ENCODE measurements at regions not wholly inside any gene's neighbourhood (a gene's known extent, or its start where the extent isn't known, plus 50 kb on each side); places are given as distances from the start of the nearest gene placed in this dataset.
"Not testable (repeated sequence)": the region's sequence is repeated elsewhere in the genome, so short reads cannot be mapped to it uniquely, and the experiment has no call there.

DNA sequence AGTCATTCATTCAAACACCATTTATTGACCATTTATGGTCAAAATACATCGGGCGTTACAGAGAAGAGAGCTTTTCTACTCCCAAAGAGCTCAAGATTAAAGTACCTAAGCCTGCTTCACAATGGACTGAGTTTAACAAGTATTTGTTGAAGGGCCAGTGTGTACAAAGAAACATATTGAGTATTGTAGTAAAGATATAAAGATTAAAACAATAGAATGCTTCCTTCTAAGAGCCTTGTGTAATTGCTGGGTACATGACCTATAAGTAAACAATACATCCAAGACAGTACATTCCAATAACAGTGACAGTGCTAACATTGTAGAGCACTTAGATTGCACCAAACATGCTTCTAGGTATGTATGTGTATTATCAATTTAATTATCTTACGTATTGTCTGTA is 695.5 kb downstream of the PCDH7 start:
- FAIRE-seq = no peak

DNA sequence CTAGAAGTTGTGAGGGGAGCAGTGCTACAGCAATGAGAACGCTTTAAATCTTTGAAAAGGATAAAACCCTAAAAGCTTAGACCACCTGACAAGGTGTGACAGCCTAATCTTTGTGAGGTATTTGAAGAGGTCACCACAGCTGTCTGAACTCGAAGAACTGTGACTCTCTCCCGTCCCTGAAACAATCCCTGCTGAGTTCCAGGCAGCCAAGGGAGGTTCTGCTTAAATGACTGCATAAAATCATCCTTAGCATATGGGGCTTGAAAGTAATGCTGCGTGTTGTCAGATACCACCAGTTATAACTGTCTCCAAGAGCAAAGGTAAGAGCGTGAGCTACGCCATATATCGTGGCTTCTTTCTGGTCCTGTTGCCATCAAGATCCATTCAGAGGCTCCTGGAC is 696.3 kb downstream of the PCDH7 start:
- DNase-seq (ENCODE audit: insufficient read length, low spot score) = no peak
- no peak for FAIRE-seq

More for the DNA sequence above, 695.5 kb downstream of the PCDH7 start:
- DNase-seq (ENCODE audit: insufficient read length, low spot score) = no peak

DNA sequence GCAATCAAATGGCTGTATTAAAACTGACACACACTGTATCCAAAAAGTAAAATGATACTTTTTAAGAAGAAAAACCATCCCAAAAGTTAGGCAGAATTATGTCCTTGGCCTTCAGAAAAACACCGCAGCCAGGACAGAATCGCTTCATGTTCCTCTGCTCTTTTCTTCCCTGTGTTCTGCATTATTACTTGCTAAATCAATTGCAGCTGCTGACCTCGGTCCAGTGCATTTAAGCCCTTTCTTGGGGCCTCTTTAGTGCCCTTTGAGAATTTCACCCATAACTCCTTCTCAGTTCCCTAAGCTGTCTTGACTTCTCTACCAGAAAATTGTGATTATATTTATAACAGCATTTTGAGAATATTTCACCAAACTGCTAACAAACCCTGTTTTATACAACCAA is 696.9 kb downstream of the PCDH7 start:
- FAIRE-seq = no peak

DNA sequence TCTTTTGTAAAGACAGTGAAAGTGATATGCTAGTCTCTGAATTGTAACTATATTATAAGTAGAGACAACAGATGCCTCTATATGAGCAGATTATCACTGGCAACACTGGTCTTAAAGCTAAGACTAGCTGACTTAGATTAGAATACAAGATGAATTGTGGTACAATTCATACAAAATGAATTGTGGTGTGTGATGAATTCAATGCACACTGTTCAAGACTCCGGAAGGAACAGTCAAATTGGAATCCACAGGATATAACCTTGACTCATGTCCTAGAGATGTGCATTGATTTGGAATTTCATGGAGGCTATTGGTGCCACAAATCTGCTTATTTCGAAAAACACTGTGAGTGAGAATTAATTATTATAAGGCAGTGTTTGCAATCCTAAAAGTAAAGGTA is 701.8 kb downstream of the PCDH7 start:
- FAIRE-seq = no peak
- no peak for DNase-seq (ENCODE audit: insufficient read length, low spot score)

More for the DNA sequence above, 696.9 kb downstream of the PCDH7 start:
- DNase-seq (ENCODE audit: insufficient read length, low spot score) = no peak

GRCh38 chr4:31427691-31428090 is 707.5 kb downstream of the PCDH7 start:
- FAIRE-seq = no peak
- no peak for DNase-seq (ENCODE audit: insufficient read length, low spot score)

DNA sequence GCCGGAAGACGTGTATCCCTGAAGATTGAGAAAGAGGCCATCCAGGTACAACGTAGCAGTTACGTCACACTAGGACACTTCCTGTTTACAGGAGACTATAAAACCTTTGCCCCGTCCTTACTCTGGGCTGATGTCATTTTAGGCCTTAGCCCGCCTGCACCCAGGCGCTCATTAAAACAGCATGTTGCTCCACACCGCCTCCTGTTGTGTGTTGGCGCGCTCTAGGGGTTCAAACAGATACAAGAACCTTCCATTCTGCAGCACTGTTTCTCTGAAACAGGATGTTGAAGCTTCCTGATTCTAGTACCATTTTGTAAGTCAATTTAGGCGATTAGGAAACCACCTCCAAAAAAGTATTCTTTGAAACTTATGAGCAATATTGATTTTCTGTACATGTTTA is 722.1 kb downstream of the PCDH7 start:
- no peak for DNase-seq (ENCODE audit: insufficient read length, low spot score)
- FAIRE-seq = no peak

DNA sequence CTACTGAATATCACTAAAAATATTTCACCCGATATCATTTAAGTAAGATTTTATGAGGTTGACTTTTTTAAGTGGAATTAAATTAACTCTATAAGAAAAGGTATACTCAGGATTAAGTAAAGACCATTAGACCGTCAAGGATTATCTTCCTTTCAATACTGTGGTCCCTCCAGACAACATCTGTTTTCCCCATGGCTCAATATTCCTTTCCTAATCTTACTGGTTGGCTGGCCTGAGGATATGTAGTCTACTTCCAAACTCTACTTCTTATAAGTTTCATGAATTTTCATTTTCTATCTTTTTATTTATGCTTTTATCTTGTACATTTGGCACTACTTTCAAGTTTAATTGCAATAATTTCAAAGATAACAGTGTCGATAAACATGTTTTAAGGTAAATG is 725.4 kb downstream of the PCDH7 start:
- no peak for DNase-seq (ENCODE audit: insufficient read length, low spot score)
- FAIRE-seq = no peak

- no peak for DNase-seq (ENCODE audit: insufficient read length, low spot score)
- FAIRE-seq = no peak
Measured at GRCh38 chr4:31455612-31456011, 735.4 kb downstream of the PCDH7 start.

DNA sequence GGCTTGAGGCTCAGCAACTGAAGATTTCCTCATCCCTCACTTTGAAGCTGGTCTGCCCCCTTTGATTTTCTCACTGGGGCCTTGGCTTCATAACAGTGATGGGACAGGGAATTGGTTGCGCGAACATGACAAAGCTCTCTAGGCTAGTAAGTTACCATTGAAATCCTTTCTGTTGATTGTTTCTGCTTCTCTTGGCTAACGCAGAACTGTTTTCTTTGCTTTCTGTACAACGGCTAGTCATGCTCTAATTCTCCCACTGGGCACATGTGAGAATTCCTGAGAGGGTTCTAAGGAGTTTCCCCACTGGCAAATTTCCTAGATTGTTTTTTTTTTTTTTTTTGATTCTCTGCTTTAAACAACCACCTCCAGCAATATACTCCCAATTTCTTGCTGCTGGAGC is 738.6 kb downstream of the PCDH7 start:
- no peak for FAIRE-seq
- no peak for DNase-seq (ENCODE audit: insufficient read length, low spot score)

- DNase-seq (ENCODE audit: insufficient read length, low spot score) (no peak), FAIRE-seq (no peak)
Measured at GRCh38 chr4:31461421-31461820, 741.3 kb downstream of the PCDH7 start.

GRCh38 chr4:31467781-31468180 is 747.6 kb downstream of the PCDH7 start:
- DNase-seq (ENCODE audit: insufficient read length, low spot score) (no peak), FAIRE-seq (no peak)

- DNase-seq (ENCODE audit: insufficient read length, low spot score) = no peak
Measured at GRCh38 chr4:31474221-31474620, 754.1 kb downstream of the PCDH7 start.

GRCh38 chr4:31482691-31483090 is 762.5 kb downstream of the PCDH7 start:
- DNase-seq (ENCODE audit: insufficient read length, low spot score) (no peak), FAIRE-seq (no peak)

More at GRCh38 chr4:31474221-31474620, 754.1 kb downstream of the PCDH7 start:
- FAIRE-seq = no peak

- not testable (repeated sequence) for FAIRE-seq; DNase-seq (ENCODE audit: insufficient read length, low spot score)
Measured at GRCh38 chr4:31499216-31499615, 779.0 kb downstream of the PCDH7 start.

GRCh38 chr4:31516520-31516919 is 796.4 kb downstream of the PCDH7 start:
- FAIRE-seq (no peak), DNase-seq (ENCODE audit: insufficient read length, low spot score) (no peak)

- DNase-seq (ENCODE audit: insufficient read length, low spot score) (no peak), FAIRE-seq (no peak)
Measured at GRCh38 chr4:31518796-31519250, 798.7 kb downstream of the PCDH7 start.

GRCh38 chr4:31530555-31530954 is 810.4 kb downstream of the PCDH7 start:
- DNase-seq (ENCODE audit: insufficient read length, low spot score) (no peak), FAIRE-seq (no peak)

DNA sequence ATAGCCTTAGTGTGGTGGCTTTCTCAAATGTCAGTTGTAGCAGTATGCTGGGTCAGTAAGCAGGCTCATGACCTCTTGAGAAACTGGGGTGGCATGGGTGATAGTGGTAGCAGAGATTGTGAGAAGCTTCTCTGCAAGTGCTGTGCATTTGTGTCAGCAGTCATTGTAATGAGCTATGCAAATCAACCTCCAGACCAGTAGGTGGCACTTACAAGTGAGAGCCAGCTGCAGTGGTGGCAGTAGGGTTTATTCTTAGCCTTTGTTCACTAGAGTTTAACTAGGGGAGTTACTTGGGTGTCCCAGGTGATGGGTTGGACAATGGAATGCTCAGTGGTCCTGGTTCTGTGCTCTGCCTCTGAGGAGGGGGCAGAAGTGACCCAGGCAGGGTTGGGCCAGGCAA is 818.7 kb downstream of the PCDH7 start:
- DNase-seq (ENCODE audit: insufficient read length, low spot score) (no peak), FAIRE-seq (no peak)

GRCh38 chr4:31539284-31540069 is 819.3 kb downstream of the PCDH7 start:
- no peak for DNase-seq (ENCODE audit: insufficient read length, low spot score)
- no peak for FAIRE-seq

DNA sequence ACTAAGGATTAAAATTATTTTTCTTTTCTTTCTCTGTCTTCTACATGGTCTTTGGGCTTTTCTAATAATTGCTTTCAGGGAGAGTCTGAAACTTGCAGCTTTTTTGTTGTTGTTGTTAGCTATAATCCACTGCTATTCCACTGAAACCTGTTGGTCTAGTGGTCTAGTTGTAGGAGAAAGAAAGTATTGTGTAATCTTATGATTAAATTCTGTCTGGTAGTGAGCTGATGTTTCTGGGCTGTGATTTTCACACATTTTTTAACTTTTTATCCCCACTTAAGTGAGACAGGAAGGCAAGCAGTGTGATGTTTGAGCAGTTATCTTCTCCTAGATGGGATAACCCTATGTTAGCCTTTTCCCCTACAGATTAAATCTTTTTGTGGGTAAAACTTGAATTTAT is 825.2 kb downstream of the PCDH7 start:
- DNase-seq (ENCODE audit: insufficient read length, low spot score) (no peak), FAIRE-seq (no peak)

- DNase-seq (ENCODE audit: insufficient read length, low spot score) (no peak), FAIRE-seq (no peak)
Measured at GRCh38 chr4:31545755-31546154, 825.6 kb downstream of the PCDH7 start.

DNA sequence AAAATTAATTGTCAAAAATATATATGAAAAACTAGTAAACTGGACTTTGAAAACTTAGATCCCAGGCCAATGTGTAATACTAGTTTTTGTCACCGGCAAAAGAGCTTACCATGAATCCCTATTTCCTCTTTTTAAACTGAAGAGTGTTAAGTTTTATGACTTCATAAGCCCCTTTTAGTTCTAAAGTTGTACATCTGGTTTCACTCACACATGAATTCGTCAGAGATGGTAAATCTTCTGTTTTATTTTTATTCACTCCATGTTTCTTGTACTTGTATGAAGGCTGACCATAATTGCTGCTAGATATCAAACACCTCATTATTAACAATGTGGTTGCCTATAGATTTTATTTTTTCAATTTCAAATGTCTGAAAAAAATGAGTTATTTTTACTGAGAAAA is 827.9 kb downstream of the PCDH7 start:
- DNase-seq (ENCODE audit: insufficient read length, low spot score) (no peak), FAIRE-seq (no peak)

DNA sequence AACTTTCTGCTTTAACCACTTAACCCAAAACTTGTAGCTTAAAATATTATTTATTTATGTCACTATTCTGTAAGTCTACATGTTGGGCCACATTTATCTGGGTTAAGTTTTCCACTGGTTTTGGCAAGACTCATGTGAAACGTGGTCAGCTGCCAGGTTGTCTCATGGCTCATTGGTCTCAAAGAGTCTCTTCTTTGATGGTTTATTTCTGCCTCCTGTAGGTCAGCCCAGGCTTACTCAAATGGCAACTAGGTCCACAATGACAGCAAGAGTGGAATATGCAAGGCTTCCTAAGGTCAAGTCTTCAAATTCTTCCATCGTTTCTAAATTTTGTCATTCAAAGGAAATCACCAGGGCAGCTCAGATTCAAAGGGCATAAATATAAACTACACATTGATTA is 828.7 kb downstream of the PCDH7 start:
- no peak for FAIRE-seq
- no peak for DNase-seq (ENCODE audit: insufficient read length, low spot score)

Data from GM19239 (cell line).